ENCODE measurements at regions not wholly inside any gene's neighbourhood (a gene's known extent, or its start where the extent isn't known, plus 50 kb on each side); places are given as distances from the start of the nearest gene placed in this dataset.

DNA sequence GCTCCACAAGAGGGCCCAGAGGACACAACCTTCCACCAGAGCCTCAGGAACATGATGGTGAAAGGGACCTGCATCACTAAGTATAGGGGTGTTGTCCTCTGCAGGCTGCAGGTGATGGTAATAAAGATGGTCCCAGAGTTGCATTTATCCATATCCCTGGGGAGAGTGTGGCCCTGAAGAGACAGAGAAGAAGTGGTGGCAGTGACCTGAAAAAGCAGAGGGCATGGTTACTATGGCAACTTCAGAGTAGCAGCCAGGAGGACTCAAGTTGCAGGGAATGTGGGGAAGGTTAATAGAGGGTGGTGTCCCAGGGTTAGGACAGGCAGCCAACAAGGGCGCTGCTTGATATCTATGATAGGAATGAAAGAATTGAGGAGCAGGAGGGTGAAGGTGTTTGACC lies 57.1 kb downstream of the HLA-A start:
- DNase-seq: no peak

DNA sequence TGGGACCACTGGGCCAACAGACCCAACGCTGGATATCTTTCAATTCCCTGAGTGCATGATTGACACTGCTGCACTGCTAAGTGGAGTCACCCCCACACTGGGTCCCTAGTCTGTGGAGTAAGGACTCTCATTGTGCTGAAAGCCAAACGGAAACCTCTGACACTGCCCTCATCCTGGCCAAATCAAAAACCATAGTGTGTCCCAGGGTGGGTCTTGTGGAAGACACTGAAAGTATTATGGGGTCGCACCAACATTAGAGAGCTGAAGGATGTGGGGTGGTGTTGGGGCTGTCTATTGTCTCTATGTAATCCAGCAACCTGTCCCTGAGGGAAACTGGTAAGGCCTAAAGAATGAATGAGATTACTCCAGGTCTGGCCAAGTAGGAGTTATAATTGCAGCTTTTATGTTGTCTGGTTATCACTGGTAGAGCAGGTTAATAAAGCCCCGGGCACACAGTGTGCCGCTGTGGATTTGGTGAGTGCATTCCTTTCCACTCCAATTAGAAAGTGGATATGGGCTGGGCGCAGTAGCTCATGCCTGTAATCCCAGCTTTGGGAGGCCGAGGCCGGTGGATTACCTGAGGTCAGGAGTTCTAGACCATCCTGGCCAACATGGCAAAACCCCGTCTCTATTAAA lies 57.9 kb downstream of the HLA-A start:
- DNase-seq: no peak

DNA sequence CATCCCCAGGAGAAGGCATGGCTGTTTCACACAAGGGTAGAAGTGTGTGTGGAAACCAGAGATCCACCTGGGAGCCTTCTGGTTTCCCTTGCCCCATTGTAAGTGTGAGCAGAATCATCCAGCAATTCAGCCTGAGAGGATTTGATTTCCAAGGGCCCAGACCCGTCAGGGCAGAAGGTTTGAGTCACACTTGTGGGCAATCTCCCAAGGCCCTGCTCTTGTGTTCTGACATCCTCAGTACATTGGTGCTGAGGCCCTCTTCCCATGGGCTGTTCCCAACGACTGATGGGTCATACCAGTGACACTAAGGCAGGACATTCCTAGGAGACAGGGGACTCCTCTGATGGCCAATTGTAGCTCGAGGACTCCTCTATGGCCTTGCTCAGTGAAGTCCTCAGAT lies 58.2 kb upstream of the POLR1H start:
- DNase-seq: no peak

DNA sequence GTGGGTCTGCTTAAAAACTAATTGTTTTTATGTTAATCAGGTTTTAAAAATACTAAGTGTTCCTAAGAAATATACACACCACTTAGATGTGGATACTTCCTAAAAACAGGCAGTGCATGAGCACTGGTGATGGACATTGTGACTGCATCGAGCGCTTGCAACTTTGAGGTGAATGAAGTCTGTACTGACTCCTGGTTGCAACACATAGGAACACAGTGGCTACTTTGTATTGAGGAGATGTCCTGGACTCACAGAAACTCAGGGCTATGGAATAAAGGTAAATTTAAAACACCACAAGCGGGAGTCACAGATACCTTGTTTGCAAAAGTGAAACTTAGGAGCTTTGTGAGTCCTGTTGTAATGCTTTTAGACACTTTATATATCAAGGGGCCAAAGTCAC lies 55.6 kb upstream of the POLR1H start:
- DNase-seq: no peak

DNA sequence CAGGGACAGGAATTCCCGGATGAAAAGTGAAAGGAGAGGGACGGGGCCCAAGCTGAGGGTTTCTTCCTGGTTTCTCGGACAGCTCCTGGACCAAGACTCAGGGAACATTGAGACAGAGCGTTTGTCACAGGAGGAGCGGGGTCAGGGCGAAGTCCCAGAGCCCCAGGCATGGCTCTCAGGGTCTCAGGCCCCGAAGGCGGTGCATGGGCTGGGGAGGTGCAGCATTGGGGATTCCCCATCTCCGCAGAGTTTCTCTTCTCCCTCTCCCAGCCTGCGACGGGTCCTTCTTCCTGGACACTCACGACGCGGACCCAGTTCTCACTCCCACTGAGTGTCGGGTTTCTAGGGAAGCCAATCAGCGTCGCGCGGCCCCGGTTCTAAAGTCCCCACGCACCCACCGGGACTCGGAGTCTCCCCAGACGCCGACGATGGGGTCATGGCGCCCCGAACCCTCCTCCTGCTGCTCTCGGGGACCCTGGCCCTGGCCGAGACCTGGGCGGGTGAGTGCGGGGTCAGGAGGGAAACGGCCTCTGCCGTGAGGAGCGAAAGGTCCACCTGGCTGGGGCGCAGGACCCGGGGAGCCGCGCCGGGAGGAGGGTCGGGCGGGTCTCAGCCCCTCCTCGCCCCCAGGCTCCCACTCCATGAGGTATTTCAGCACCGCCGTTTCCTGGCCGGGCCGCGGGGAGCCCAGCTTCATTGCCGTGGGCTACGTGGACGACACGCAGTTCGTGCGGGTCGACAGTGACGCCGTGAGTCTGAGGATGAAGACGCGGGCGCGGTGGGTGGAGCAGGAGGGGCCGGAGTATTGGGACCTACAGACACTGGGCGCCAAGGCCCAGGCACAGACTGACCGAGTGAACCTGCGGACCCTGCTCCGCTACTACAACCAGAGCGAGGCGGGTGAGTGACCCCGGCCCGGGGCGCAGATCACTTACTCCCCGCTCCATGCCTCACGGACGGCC lies 54.6 kb upstream of the POLR1H start:
- DNase-seq: peak; percentile 28

DNA sequence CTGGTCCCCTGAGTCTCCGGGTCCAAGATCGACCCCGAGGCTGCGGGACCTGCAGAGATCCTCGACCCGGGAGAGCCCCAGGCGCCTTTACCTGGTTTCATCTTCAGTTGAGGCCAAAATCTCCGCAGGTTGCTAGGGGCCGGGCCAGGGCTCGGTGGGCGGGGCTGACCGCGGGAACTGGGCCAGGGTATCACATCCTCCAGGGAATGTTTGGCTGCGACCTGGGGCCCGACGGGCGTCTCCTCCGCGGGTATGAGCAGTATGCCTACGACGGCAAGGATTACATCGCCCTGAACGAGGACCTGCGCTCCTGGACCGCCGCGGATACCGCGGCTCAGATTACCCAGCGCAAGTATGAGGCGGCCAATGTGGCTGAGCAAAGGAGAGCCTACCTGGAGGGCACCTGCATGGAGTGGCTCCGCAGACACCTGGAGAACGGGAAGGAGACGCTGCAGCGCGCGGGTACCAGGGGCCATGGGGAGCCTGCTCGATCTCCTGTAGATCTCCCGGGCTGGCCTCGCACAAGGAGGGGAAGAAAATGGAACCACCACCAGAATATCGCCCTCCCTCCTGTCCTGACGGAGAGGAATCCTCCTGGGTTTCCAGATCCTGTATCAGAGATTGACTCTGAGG lies 53.8 kb upstream of the POLR1H start:
- peak; percentile 47 for DNase-seq

DNA sequence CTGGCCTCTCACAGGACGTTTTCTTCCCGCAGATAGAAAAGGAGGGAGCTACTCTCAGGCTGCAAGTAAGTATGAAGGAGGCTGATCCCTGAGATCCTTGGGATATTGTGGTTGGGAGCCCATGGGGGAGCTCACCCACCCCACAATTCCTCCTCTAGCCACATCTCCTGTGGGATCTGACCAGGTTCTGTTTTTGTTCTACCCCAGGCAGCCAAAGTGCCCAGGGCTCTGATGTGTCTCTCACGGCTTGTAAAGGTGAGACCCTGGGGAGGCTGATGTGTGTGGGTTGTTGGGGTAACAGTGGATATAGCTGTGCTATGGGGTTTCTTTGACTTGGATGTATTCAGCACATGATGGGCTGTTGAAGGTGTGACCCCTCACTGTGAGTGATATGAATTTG lies 52.0 kb upstream of the POLR1H start:
- no peak for DNase-seq

All from stimulated activated CD8-positive, alpha-beta memory T cell treated with anti-CD3 and anti-CD28 coated beads, Interleukin-4, amount 100 ng/mL, for 48 hours (primary cell).